NT2/D1 (cell line): ENCODE measurements at regions not wholly inside any gene's neighbourhood (a gene's known extent, or its start where the extent isn't known, plus 50 kb on each side); places are given as distances from the start of the nearest gene placed in this dataset.

Experiments used
- SUZ12 ChIP-seq: IDR thresholded peaks from 2 replicates; pipeline ENCODE4 v1.6.1; 2011; ENCODE audit not compliant: insufficient read length, insufficient read depth; ENCODE audit errors: extremely low read depth
- YY1 ChIP-seq: IDR thresholded peaks from 2 replicates; pipeline ENCODE4 v1.6.1; 2011; ENCODE audit not compliant: insufficient read length, insufficient read depth
- ZNF274 ChIP-seq: IDR thresholded peaks from 2 replicates; pipeline ENCODE4 v1.6.1; 2011; ENCODE audit warnings: mild to moderate bottlenecking, low read depth, low read length

- TF ChIP-seq YY1 (no peak), ZNF274 (no peak), SUZ12 (no peak)
Observed at GRCh38 chr10:131676800-131677421, 223.9 kb upstream of the PPP2R2D start.
